ENCODE measurements at regions not wholly inside any gene's neighbourhood (a gene's known extent, or its start where the extent isn't known, plus 50 kb on each side); places are given as distances from the start of the nearest gene placed in this dataset.

DNA sequence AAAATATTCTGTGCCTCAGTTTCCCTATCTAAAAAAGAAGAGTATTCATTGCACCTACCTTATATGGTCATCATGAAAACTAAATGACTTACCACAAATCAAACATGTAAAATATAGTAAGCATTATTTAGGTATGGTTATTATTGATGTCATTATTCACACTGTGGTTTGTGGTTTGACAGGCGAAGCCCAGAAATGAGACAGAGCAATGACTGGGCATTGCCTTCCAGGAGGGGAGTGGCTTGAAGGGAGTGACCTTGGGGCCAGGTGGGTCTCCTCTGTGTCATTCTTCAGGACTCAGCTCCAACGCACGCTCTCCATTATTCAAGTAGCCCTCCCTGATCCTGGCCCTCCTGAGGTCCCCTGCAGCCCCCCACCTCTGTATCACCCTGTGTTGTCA is 133.7 kb downstream of the DMRTA2 start:
- no peak overlapping the region for H3K4me3 ChIP-seq (ENCODE audit: low read depth in 2 of 2, low read length in 1 of 2)
- no peaks in the 10 kb centered on the region for H3K79me2 ChIP-seq (ENCODE audit: insufficient read depth)
- H3K9me3 ChIP-seq, result no peaks in the 10 kb centered on the region
- ChIA-PET POLR2A (no interaction called here), CTCF (interaction anchor here (0.6 to 1.7 kb wide), 4 partner anchors 10 to 43 kb away, joined by 3 to 6 read pairs (median 4); no protein-coding TSS in a partner anchor)
- no peaks in the 10 kb centered on the region for H3K36me3 ChIP-seq (replicated peaks in 1 of 2; ENCODE audit: control insufficient read depth in 1 of 2, insufficient read depth in 2 of 2, low read length in 1 of 2)
- H3F3A ChIP-seq (replicated peaks; ENCODE audit: insufficient read depth), result no peaks in the 10 kb centered on the region
- no peak overlapping the region for H3K4me2 ChIP-seq
- H3K9me2 ChIP-seq, result no peaks in the 10 kb centered on the region
- no peak overlapping the region; a peak in 1 of 4 replicates for H3K27ac ChIP-seq (ENCODE audit: low read depth in 2 of 2, low read length in 1 of 2)
- no peaks in the 10 kb centered on the region; a peak in 1 of 4 replicates for H3K4me1 ChIP-seq (ENCODE audit: control insufficient read depth in 1 of 2, insufficient read depth in 2 of 2, low read depth in 1 of 2, low read length in 1 of 2)
- H3K9ac ChIP-seq, result no peak overlapping the region
- H3K27me3 ChIP-seq (ENCODE audit: insufficient read depth), result no peaks in the 10 kb centered on the region
- no peak overlapping the region for H2AFZ ChIP-seq (ENCODE audit: low read depth)
- H4K20me1 ChIP-seq (ENCODE audit: insufficient read depth), result no peaks in the 10 kb centered on the region
- TF ChIP-seq SMC3 (IDR thresholded peaks at IDR 0.05; ENCODE audit: low read depth, low read length), result no peak
- TF ChIP-seq, protein P1, sequence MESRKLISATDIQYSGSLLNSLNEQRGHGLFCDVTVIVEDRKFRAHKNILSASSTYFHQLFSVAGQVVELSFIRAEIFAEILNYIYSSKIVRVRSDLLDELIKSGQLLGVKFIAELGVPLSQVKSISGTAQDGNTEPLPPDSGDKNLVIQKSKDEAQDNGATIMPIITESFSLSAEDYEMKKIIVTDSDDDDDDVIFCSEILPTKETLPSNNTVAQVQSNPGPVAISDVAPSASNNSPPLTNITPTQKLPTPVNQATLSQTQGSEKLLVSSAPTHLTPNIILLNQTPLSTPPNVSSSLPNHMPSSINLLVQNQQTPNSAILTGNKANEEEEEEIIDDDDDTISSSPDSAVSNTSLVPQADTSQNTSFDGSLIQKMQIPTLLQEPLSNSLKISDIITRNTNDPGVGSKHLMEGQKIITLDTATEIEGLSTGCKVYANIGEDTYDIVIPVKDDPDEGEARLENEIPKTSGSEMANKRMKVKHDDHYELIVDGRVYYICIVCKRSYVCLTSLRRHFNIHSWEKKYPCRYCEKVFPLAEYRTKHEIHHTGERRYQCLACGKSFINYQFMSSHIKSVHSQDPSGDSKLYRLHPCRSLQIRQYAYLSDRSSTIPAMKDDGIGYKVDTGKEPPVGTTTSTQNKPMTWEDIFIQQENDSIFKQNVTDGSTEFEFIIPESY (IDR thresholded peaks at IDR 0.05; ENCODE audit: borderline replicate concordance, low read depth), result no peak
- TF ChIP-seq, protein P2, sequence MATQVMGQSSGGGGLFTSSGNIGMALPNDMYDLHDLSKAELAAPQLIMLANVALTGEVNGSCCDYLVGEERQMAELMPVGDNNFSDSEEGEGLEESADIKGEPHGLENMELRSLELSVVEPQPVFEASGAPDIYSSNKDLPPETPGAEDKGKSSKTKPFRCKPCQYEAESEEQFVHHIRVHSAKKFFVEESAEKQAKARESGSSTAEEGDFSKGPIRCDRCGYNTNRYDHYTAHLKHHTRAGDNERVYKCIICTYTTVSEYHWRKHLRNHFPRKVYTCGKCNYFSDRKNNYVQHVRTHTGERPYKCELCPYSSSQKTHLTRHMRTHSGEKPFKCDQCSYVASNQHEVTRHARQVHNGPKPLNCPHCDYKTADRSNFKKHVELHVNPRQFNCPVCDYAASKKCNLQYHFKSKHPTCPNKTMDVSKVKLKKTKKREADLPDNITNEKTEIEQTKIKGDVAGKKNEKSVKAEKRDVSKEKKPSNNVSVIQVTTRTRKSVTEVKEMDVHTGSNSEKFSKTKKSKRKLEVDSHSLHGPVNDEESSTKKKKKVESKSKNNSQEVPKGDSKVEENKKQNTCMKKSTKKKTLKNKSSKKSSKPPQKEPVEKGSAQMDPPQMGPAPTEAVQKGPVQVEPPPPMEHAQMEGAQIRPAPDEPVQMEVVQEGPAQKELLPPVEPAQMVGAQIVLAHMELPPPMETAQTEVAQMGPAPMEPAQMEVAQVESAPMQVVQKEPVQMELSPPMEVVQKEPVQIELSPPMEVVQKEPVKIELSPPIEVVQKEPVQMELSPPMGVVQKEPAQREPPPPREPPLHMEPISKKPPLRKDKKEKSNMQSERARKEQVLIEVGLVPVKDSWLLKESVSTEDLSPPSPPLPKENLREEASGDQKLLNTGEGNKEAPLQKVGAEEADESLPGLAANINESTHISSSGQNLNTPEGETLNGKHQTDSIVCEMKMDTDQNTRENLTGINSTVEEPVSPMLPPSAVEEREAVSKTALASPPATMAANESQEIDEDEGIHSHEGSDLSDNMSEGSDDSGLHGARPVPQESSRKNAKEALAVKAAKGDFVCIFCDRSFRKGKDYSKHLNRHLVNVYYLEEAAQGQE (IDR thresholded peaks at IDR 0.05; ENCODE audit: low read depth, low read length), result no peak
- no peak for TF ChIP-seq TEAD4 (IDR thresholded peaks at IDR 0.05; ENCODE audit: borderline replicate concordance, insufficient read depth)
- TF ChIP-seq MXI1 (IDR thresholded peaks at IDR 0.05; ENCODE audit: low read depth, low read length), result no peak
- no peak for TF ChIP-seq RCOR1 (IDR thresholded peaks at IDR 0.05; ENCODE audit: low read length)
- TF ChIP-seq TCF12 (IDR thresholded peaks at IDR 0.05), result no peak
- TF ChIP-seq, protein P3, sequence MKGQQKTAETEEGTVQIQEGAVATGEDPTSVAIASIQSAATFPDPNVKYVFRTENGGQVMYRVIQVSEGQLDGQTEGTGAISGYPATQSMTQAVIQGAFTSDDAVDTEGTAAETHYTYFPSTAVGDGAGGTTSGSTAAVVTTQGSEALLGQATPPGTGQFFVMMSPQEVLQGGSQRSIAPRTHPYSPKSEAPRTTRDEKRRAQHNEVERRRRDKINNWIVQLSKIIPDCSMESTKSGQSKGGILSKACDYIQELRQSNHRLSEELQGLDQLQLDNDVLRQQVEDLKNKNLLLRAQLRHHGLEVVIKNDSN (IDR thresholded peaks at IDR 0.05; ENCODE audit: borderline replicate concordance, low read depth), result no peak
- TF ChIP-seq, protein P4, sequence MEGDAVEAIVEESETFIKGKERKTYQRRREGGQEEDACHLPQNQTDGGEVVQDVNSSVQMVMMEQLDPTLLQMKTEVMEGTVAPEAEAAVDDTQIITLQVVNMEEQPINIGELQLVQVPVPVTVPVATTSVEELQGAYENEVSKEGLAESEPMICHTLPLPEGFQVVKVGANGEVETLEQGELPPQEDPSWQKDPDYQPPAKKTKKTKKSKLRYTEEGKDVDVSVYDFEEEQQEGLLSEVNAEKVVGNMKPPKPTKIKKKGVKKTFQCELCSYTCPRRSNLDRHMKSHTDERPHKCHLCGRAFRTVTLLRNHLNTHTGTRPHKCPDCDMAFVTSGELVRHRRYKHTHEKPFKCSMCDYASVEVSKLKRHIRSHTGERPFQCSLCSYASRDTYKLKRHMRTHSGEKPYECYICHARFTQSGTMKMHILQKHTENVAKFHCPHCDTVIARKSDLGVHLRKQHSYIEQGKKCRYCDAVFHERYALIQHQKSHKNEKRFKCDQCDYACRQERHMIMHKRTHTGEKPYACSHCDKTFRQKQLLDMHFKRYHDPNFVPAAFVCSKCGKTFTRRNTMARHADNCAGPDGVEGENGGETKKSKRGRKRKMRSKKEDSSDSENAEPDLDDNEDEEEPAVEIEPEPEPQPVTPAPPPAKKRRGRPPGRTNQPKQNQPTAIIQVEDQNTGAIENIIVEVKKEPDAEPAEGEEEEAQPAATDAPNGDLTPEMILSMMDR (IDR thresholded peaks at IDR 0.05), result no peak
- no peak for TF ChIP-seq CHD2 (IDR thresholded peaks at IDR 0.05; ENCODE audit: low read length, partially characterized antibody)
- no peak for TF ChIP-seq JUND (IDR thresholded peaks at IDR 0.05)
- no peak for TF ChIP-seq RAD21 (IDR thresholded peaks at IDR 0.05; ENCODE audit: low read length)
- TF ChIP-seq, protein P5, sequence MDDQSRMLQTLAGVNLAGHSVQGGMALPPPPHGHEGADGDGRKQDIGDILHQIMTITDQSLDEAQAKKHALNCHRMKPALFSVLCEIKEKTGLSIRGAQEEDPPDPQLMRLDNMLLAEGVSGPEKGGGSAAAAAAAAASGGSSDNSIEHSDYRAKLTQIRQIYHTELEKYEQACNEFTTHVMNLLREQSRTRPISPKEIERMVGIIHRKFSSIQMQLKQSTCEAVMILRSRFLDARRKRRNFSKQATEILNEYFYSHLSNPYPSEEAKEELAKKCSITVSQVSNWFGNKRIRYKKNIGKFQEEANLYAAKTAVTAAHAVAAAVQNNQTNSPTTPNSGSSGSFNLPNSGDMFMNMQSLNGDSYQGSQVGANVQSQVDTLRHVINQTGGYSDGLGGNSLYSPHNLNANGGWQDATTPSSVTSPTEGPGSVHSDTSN (IDR thresholded peaks at IDR 0.05), result no peak
- TF ChIP-seq ELF1 (IDR thresholded peaks at IDR 0.05), result no peak
- TF ChIP-seq, protein P6, sequence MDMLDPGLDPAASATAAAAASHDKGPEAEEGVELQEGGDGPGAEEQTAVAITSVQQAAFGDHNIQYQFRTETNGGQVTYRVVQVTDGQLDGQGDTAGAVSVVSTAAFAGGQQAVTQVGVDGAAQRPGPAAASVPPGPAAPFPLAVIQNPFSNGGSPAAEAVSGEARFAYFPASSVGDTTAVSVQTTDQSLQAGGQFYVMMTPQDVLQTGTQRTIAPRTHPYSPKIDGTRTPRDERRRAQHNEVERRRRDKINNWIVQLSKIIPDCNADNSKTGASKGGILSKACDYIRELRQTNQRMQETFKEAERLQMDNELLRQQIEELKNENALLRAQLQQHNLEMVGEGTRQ (IDR thresholded peaks at IDR 0.05; ENCODE audit: borderline replicate concordance, low read depth, low read length), result no peak
- TF ChIP-seq FOSL2 (IDR thresholded peaks at IDR 0.05; ENCODE audit: borderline replicate concordance, low read depth), result no peak
- TF ChIP-seq FOXM1 (IDR thresholded peaks at IDR 0.05; ENCODE audit: low read depth), result no peak
- no peak for TF ChIP-seq GATA2 (CRISPR knock-in tag; IDR thresholded peaks at IDR 0.05)
- whole genome bisulfite sequencing (ENCODE audit: low lambda C conversion rate), result 76% methylated on average over 3 of the region's 3 CpGs
- no peak for DNase-seq
